Mesendoderm (in vitro differentiated cells): ENCODE measurements at regions not wholly inside any gene's neighbourhood (a gene's known extent, or its start where the extent isn't known, plus 50 kb on each side); places are given as distances from the start of the nearest gene placed in this dataset.
A peak's percentile ranks its signal among the peaks of the same experiment; 100 is the strongest.

Experiments
- DNase-seq: peaks from one replicate; pipeline ENCODE4 v3.0.0; 2013
- H2AK5ac ChIP-seq: 2 replicates; pipeline ENCODE4 v1.6.1; 2013; ENCODE audit warnings: low read length, inconsistent platforms
- H2BK120ac ChIP-seq: 2 replicates; pipeline ENCODE4 v1.6.1; 2013; ENCODE audit warnings: low read depth, mild to moderate bottlenecking, low read length, moderate library complexity, mixed read lengths
- H2BK15ac ChIP-seq: replicated peaks from 2 replicates; pipeline ENCODE4 v1.6.1; 2013; ENCODE audit warnings: low read depth, mild to moderate bottlenecking, moderate library complexity
- H2BK5ac ChIP-seq: 2 replicates; pipeline ENCODE4 v1.6.1; 2013; ENCODE audit warnings: low read length, inconsistent platforms
- H3K18ac ChIP-seq: 2 replicates; pipeline ENCODE4 v1.6.1; 2013; ENCODE audit warnings: mild to moderate bottlenecking, low read length, mixed read lengths
- H3K23ac ChIP-seq: one replicate; pipeline ENCODE4 v1.6.1; 2013; ENCODE audit warnings: low read length
- H3K27ac ChIP-seq: 2 replicates; pipeline ENCODE4 v1.5.1; 2013; ENCODE audit warnings: low read depth, mild to moderate bottlenecking, inconsistent platforms, low read length, moderate library complexity
- H3K27me3 ChIP-seq: 2 replicates; pipeline ENCODE4 v1.6.1; 2013; ENCODE audit warnings: low read length, control low read depth, mild to moderate bottlenecking, inconsistent platforms; ENCODE audit not compliant: insufficient read depth, poor library complexity
- H3K36me3 ChIP-seq: 2 replicates; pipeline ENCODE4 v1.6.1; 2013; ENCODE audit warnings: low read length, inconsistent platforms; ENCODE audit not compliant: control insufficient read depth, insufficient read depth
- H3K4ac ChIP-seq: one replicate; pipeline ENCODE4 v1.6.1; 2013; ENCODE audit warnings: low read depth, mild to moderate bottlenecking, low read length, moderate library complexity
- H3K4me1 ChIP-seq: 2 replicates; pipeline ENCODE4 v1.6.1; 2013; ENCODE audit warnings: low read depth, low read length, inconsistent platforms; ENCODE audit not compliant: control insufficient read depth
- H3K4me2 ChIP-seq: 2 replicates; pipeline ENCODE4 v1.6.1; 2013; ENCODE audit warnings: low read length
- H3K4me3 ChIP-seq: 2 replicates; pipeline ENCODE4 v1.5.1; 2013; ENCODE audit warnings: mild to moderate bottlenecking, low read length
- H3K56ac ChIP-seq: one replicate; pipeline ENCODE4 v1.6.1; 2013; ENCODE audit warnings: low read length
- H3K79me1 ChIP-seq: 2 replicates; pipeline ENCODE4 v1.6.1; 2013; ENCODE audit warnings: low read length, inconsistent platforms
- H3K79me2 ChIP-seq: 2 replicates; pipeline ENCODE4 v1.6.1; 2013; ENCODE audit warnings: mild to moderate bottlenecking, low read length; ENCODE audit not compliant: control insufficient read depth, insufficient read depth
- H3K9ac ChIP-seq: 2 replicates; pipeline ENCODE4 v1.6.1; 2013; ENCODE audit warnings: low read length, inconsistent platforms
- H4K5ac ChIP-seq: one replicate; pipeline ENCODE4 v1.6.1; 2013; ENCODE audit warnings: low read length
- H4K8ac ChIP-seq: one replicate; pipeline ENCODE4 v1.6.1; 2013; ENCODE audit warnings: low read depth, mild to moderate bottlenecking, control low read depth, low read length, moderate library complexity
- WGBS: extraction: QIAGEN DNeasy Blood & Tissue Kit; methylation state at CpG from one replicate; pipeline ENCODE4 v1.1.7; 2013; ENCODE audit warnings: low lambda C conversion rate, missing lambda C conversion rate; ENCODE audit not compliant: insufficient coverage; ENCODE audit errors: extremely low coverage; 5-methylcytosine and 5-hydroxymethylcytosine counted together

DNA sequence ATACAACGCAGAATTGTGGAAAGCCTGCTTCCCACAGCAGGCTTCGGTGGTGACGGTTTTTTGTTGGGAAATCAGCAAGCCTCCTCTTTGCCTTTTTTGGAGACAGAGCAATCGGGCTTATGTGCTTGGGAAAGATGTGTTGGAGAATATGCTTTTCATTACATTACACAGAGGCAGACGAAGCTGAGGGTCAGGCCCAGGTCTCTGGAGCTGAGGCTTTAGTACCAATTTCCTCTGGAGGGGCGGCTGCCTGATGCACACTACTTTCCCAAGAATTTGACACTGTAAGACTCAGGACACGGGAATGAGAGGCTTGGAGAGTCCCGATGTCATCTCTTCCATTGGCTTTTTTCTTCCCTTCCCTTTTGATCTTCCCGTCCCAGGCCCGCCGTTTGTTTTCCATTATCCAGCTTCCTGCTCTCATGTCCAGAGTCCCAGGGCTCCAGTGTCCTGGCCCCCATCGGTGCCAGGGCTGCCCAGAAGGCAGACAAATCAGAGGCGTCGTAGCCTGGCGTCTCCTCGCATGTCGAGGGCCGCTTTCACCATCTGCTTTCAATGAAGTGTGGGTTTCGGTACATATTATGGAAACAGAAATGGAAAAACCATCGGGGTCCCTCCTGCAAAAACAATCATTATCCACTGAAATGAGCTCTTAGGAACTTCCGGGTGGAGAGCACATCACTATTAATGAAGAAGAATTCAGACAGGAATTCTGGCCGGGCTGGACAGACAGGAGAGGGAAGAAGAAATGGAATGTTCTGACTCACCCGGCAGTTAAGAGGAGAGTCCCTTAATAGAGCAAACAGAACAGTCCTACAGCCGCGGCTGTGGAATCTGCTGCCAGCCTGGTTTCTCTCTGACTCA is 123.0 kb upstream of the JCAD start:
- Histone ChIP-seq H3K27ac (no peak overlapping the region), H3K56ac (no peak overlapping the region), H3K79me1 (no peaks in the 10 kb centered on the region), H3K4me1 (no peaks in the 10 kb centered on the region), H3K9ac (no peak overlapping the region), H3K23ac (no peak overlapping the region), H2BK120ac (no peak overlapping the region), H3K79me2 (no peaks in the 10 kb centered on the region), H2BK15ac (no peak overlapping the region), H3K4me2 (no peak overlapping the region), H4K8ac (no peak overlapping the region), H2AK5ac (no peak overlapping the region), H3K27me3 (no peaks in the 10 kb centered on the region), H4K5ac (no peak overlapping the region), H3K4me3 (no peak overlapping the region), H2BK5ac (no peak overlapping the region), H3K18ac (no peak overlapping the region), H3K36me3 (no peaks in the 10 kb centered on the region), H3K4ac (no peak overlapping the region)
- WGBS, result no CpG with 5 or more reads among the region's 25 CpGs
- DNase-seq, result peak; percentile 74

GRCh38 chr10:30178356-30178964 is 119.1 kb upstream of the JCAD start:
- no peak overlapping the region for H4K8ac ChIP-seq

DNA sequence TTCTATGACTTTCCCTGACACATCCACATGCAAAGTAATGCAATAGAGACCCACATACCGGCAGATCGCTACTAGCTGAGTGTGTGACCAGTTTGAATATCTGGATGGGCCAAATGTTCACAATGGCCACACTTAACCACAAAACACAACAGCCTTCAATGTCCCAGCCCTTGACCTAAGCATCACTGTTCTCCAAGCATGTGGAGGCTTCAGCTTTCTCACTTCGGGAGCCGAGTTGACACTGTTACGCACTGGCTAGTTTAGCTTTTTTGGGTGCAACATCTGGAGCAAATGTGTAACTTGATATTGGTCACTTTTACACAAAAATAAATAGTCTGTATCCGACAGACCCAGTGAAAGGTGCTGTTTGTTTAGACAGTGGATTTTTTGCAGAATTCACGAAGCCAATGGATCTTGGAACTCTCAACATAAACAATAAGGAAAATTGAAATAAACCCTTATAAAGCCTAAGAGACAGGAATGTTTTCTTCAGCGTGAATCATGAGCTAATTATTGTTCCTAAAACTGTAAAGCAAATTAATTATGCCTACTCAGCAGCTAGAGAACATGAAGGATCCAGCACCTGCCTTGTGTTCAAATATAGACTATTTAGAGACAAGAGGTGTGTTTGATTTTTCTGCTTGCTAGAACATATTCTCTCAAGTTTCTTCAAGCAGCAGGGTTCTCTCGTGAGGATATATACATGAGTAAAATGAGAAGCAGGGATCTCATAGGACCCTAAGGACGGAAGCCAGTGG is 117.6 kb upstream of the JCAD start:
- WGBS, result no CpG with 5 or more reads among the region's 10 CpGs
- no peak overlapping the region for H4K8ac ChIP-seq
- no peak overlapping the region for H3K4me3 ChIP-seq
- H2BK15ac ChIP-seq, result no peak overlapping the region
- no peak overlapping the region for H2BK5ac ChIP-seq
- H2AK5ac ChIP-seq, result no peak overlapping the region
- H3K4me1 ChIP-seq, result no peaks in the 10 kb centered on the region
- no peaks in the 10 kb centered on the region for H3K27me3 ChIP-seq
- no peak overlapping the region for H3K4me2 ChIP-seq
- H3K36me3 ChIP-seq, result no peaks in the 10 kb centered on the region
- no peak overlapping the region for H3K4ac ChIP-seq
- no peak overlapping the region for H4K5ac ChIP-seq
- no peak overlapping the region for H3K9ac ChIP-seq
- H3K79me1 ChIP-seq, result no peaks in the 10 kb centered on the region
- no peak overlapping the region for H3K18ac ChIP-seq
- H3K27ac ChIP-seq, result no peak overlapping the region
- H3K79me2 ChIP-seq, result no peaks in the 10 kb centered on the region
- H3K23ac ChIP-seq, result no peak overlapping the region
- no peak overlapping the region for H3K56ac ChIP-seq
- H2BK120ac ChIP-seq, result no peak overlapping the region
- DNase-seq, result no peak

More at GRCh38 chr10:30178356-30178964, 119.1 kb upstream of the JCAD start:
- no peak overlapping the region for H4K5ac ChIP-seq
- no peak overlapping the region for H3K27ac ChIP-seq
- DNase-seq, result no peak
- H3K27me3 ChIP-seq, result no peaks in the 10 kb centered on the region
- no peaks in the 10 kb centered on the region for H3K36me3 ChIP-seq
- H3K23ac ChIP-seq, result no peak overlapping the region
- H3K9ac ChIP-seq, result no peak overlapping the region
- H3K4me1 ChIP-seq, result no peaks in the 10 kb centered on the region
- no peak overlapping the region for H2BK5ac ChIP-seq
- H3K79me1 ChIP-seq, result no peaks in the 10 kb centered on the region
- no peak overlapping the region for H2BK120ac ChIP-seq
- no peak overlapping the region for H2AK5ac ChIP-seq
- WGBS, result no CpG with 5 or more reads among the region's 8 CpGs
- H3K4me3 ChIP-seq, result no peak overlapping the region
- no peaks in the 10 kb centered on the region for H3K79me2 ChIP-seq
- no peak overlapping the region for H3K4me2 ChIP-seq
- H3K56ac ChIP-seq, result no peak overlapping the region
- no peak overlapping the region for H2BK15ac ChIP-seq
- no peak overlapping the region for H3K18ac ChIP-seq
- no peak overlapping the region for H3K4ac ChIP-seq

DNA sequence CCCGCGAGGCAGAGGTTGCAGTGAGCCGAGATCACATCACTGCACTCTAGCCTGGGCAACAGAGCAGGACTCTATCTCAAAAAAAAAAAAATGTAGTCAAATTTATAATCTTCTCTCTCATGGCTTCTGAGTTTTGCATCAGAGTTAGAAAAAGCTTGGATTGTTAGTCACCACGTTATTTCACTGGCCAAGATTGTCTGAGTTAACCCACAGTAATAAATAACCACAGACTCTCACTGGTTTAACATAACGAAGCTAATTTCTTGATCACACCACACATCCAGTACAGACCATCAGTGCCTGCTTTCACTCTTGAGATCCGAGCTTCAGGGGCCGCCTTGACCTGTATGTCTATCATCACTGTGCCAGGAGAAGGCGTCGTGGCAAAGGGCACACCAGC is 116.8 kb upstream of the JCAD start:
- no peak for DNase-seq
- Histone ChIP-seq H3K79me1 (no peaks in the 10 kb centered on the region), H2BK120ac (no peak overlapping the region), H2AK5ac (no peak overlapping the region), H3K4me2 (no peak overlapping the region), H3K9ac (no peak overlapping the region), H3K4me3 (no peak overlapping the region), H3K56ac (no peak overlapping the region), H4K5ac (no peak overlapping the region), H2BK5ac (no peak overlapping the region), H2BK15ac (no peak overlapping the region), H4K8ac (no peak overlapping the region), H3K23ac (no peak overlapping the region), H3K18ac (no peak overlapping the region), H3K27ac (no peak overlapping the region), H3K27me3 (no peaks in the 10 kb centered on the region), H3K4ac (no peak overlapping the region), H3K79me2 (no peaks in the 10 kb centered on the region), H3K36me3 (no peaks in the 10 kb centered on the region), H3K4me1 (no peaks in the 10 kb centered on the region)
- WGBS, result no CpG with 5 or more reads among the region's 9 CpGs

GRCh38 chr10:30172673-30173072 is 113.3 kb upstream of the JCAD start:
- no peak overlapping the region for H3K9ac ChIP-seq

More at GRCh38 chr10:30172673-30173072, 113.3 kb upstream of the JCAD start:
- Histone ChIP-seq H2BK120ac (no peak overlapping the region), H2BK5ac (peak overlapping the region; percentile 27), H3K18ac (no peak overlapping the region), H3K4ac (no peak overlapping the region), H3K4me3 (no peak overlapping the region), H3K4me1 (peaks cover 2% of the 10 kb centered on the region), H3K27me3 (no peaks in the 10 kb centered on the region), H3K56ac (no peak overlapping the region), H4K8ac (no peak overlapping the region), H3K4me2 (no peak overlapping the region), H2BK15ac (no peak overlapping the region), H3K36me3 (no peaks in the 10 kb centered on the region), H3K23ac (no peak overlapping the region), H3K79me1 (no peaks in the 10 kb centered on the region), H2AK5ac (no peak overlapping the region), H3K79me2 (no peaks in the 10 kb centered on the region), H3K27ac (no peak overlapping the region), H4K5ac (no peak overlapping the region)
- no peak for DNase-seq
- no CpG with 5 or more reads among the region's 7 CpGs for WGBS
